ENCODE measurements at regions not wholly inside any gene's neighbourhood (a gene's known extent, or its start where the extent isn't known, plus 50 kb on each side); places are given as distances from the start of the nearest gene placed in this dataset.

- intact Hi-C loops (cut with DNase I; ENCODE audit: low total_unique reads): no loop called here
- Histone ChIP-seq H3K9me3 (no peaks in the 10 kb centered on the region), H3K4me3 (no peak overlapping the region), H3K27me3 (no peaks in the 10 kb centered on the region), H3K36me3 (no peaks in the 10 kb centered on the region), H3K4me1 (no peaks in the 10 kb centered on the region), H3K27ac (no peak overlapping the region)
- DNase-seq (no peak), ATAC-seq (no peak)
- in situ Hi-C loops (cut with MboI; ENCODE audit: low sequenced_read_pairs in 4 of 4): no loop called here
- TF ChIP-seq POLR2A (IDR thresholded peaks at IDR 0.05): no peak
Measured at GRCh38 chr16:6841392-6841791, 491.3 kb upstream of the RBFOX1 start.

- H3K4me1 ChIP-seq: no peaks in the 10 kb centered on the region
- DNase-seq (no peak), ATAC-seq (no peak)
- no peak overlapping the region for H3K4me3 ChIP-seq
- no peaks in the 10 kb centered on the region for H3K27me3 ChIP-seq
- TF ChIP-seq POLR2A (IDR thresholded peaks at IDR 0.05) (no peak), CTCF (IDR thresholded peaks at IDR 0.05 in 4 of 5, conservative IDR thresholded peaks at IDR 0.05 in 1 of 5) (no peak)
- no peaks in the 10 kb centered on the region for H3K9me3 ChIP-seq
- intact Hi-C loops (cut with DNase I; ENCODE audit: low total_unique reads) (no loop called here), in situ Hi-C loops (cut with MboI; ENCODE audit: low sequenced_read_pairs in 4 of 4) (no loop called here)
- no peaks in the 10 kb centered on the region for H3K36me3 ChIP-seq
- no peak overlapping the region for H3K27ac ChIP-seq
Measured at GRCh38 chr16:6837722-6838121, 494.9 kb upstream of the RBFOX1 start.

GRCh38 chr16:6836766-6837165, 495.9 kb upstream of the RBFOX1 start:
- in situ Hi-C loops (cut with MboI; ENCODE audit: low sequenced_read_pairs in 4 of 4): no loop called here
- intact Hi-C loops (cut with DNase I; ENCODE audit: low total_unique reads): no loop called here
- TF ChIP-seq POLR2A (IDR thresholded peaks at IDR 0.05): no peak
- no peak for TF ChIP-seq CTCF (IDR thresholded peaks at IDR 0.05 in 4 of 5, conservative IDR thresholded peaks at IDR 0.05 in 1 of 5)
- Histone ChIP-seq H3K9me3 (no peaks in the 10 kb centered on the region), H3K4me1 (no peaks in the 10 kb centered on the region), H3K27me3 (no peaks in the 10 kb centered on the region), H3K4me3 (no peak overlapping the region), H3K36me3 (no peaks in the 10 kb centered on the region), H3K27ac (no peak overlapping the region)
- ATAC-seq: no peak
- DNase-seq: no peak

- no peaks in the 10 kb centered on the region for H3K9me3 ChIP-seq
- DNase-seq: no peak
- no peak overlapping the region for H3K4me3 ChIP-seq
- H3K36me3 ChIP-seq: no peaks in the 10 kb centered on the region
- H3K27me3 ChIP-seq: no peaks in the 10 kb centered on the region
- no peaks in the 10 kb centered on the region for H3K4me1 ChIP-seq
- TF ChIP-seq CTCF (IDR thresholded peaks at IDR 0.05 in 4 of 5, conservative IDR thresholded peaks at IDR 0.05 in 1 of 5): no peak
- TF ChIP-seq POLR2A (IDR thresholded peaks at IDR 0.05): no peak
- in situ Hi-C loops (cut with MboI; ENCODE audit: low sequenced_read_pairs in 4 of 4): no loop called here
- no peak for ATAC-seq
- H3K27ac ChIP-seq: no peak overlapping the region
- intact Hi-C loops (cut with DNase I; ENCODE audit: low total_unique reads): no loop called here
Measured at GRCh38 chr16:6835941-6836340, 496.7 kb upstream of the RBFOX1 start.

- in situ Hi-C loops (cut with MboI; ENCODE audit: low sequenced_read_pairs in 4 of 4): no loop called here
- no peak overlapping the region for H3K4me3 ChIP-seq
- no peak for ATAC-seq
- no peaks in the 10 kb centered on the region for H3K4me1 ChIP-seq
- H3K27ac ChIP-seq: no peak overlapping the region
- H3K36me3 ChIP-seq: no peaks in the 10 kb centered on the region
- no peak for TF ChIP-seq CTCF (IDR thresholded peaks at IDR 0.05 in 4 of 5, conservative IDR thresholded peaks at IDR 0.05 in 1 of 5)
- TF ChIP-seq POLR2A (IDR thresholded peaks at IDR 0.05): no peak
- H3K27me3 ChIP-seq: no peaks in the 10 kb centered on the region
- no peaks in the 10 kb centered on the region for H3K9me3 ChIP-seq
- intact Hi-C loops (cut with DNase I; ENCODE audit: low total_unique reads): no loop called here
- no peak for DNase-seq
Measured at GRCh38 chr16:6835516-6835915, 497.1 kb upstream of the RBFOX1 start.
